HL-60 (cell line): ENCODE measurements at regions not wholly inside any gene's neighbourhood (a gene's known extent, or its start where the extent isn't known, plus 50 kb on each side); places are given as distances from the start of the nearest gene placed in this dataset.

ENCODE experiments used
- GABPA ChIP-seq: IDR thresholded peaks from 2 replicates; pipeline ENCODE4 v1.6.1; 2012; ENCODE audit warnings: low read depth
- POLR2AphosphoS5 ChIP-seq: IDR thresholded peaks from 2 replicates; pipeline ENCODE4 v1.6.1; 2012; ENCODE audit warnings: low read depth
- SPI1 ChIP-seq: IDR thresholded peaks from 2 replicates; pipeline ENCODE4 v1.6.1; 2012; ENCODE audit warnings: low read depth, mild to moderate bottlenecking, borderline replicate concordance
- TF ChIP-seq, protein P1 (sequence below): IDR thresholded peaks from one replicate; pipeline ENCODE4 v1.5.1; 2011; ENCODE audit warnings: low read length, control low read depth, inconsistent platforms; ENCODE audit not compliant: insufficient read depth
- TF ChIP-seq, protein P2 (sequence below): IDR thresholded peaks from 2 replicates; pipeline ENCODE4 v1.6.1; 2012; ENCODE audit warnings: low read depth; ENCODE audit not compliant: insufficient replicate concordance

DNA sequence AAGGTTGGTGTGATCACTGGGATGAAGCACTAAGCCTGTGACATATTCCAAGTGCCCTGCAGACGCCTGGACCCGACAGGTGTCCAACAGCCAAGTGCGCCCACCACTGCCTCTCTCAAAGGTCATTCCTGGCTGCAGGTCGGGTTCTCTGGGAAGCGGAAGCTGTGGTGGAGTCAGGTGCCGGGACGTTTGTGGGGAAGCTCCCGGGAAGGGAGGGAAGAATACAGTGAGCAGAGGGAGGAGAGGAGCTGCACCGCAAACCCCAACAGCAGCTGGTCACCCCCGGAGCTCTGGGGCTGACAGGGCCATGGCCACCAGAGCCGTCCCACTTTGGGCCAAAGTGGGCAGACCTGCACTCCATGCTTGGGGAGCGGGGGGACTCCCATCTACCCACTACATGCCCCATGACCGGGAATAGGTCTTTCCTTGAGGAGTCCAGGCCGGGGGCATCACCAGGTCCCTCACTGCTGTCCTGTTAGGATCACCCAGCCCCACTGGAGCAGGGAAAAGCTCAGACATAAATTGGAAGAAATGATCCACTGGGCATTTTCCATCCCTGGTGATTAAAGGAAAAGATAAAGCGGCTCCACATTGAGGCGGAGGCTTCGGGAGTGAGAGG, 84.5 kb upstream of the PPP2R2D start:
- TF ChIP-seq, protein P1, sequence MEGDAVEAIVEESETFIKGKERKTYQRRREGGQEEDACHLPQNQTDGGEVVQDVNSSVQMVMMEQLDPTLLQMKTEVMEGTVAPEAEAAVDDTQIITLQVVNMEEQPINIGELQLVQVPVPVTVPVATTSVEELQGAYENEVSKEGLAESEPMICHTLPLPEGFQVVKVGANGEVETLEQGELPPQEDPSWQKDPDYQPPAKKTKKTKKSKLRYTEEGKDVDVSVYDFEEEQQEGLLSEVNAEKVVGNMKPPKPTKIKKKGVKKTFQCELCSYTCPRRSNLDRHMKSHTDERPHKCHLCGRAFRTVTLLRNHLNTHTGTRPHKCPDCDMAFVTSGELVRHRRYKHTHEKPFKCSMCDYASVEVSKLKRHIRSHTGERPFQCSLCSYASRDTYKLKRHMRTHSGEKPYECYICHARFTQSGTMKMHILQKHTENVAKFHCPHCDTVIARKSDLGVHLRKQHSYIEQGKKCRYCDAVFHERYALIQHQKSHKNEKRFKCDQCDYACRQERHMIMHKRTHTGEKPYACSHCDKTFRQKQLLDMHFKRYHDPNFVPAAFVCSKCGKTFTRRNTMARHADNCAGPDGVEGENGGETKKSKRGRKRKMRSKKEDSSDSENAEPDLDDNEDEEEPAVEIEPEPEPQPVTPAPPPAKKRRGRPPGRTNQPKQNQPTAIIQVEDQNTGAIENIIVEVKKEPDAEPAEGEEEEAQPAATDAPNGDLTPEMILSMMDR: no peak
- TF ChIP-seq POLR2AphosphoS5 (no peak), GABPA (no peak), SPI1 (no peak)
- TF ChIP-seq, protein P2, sequence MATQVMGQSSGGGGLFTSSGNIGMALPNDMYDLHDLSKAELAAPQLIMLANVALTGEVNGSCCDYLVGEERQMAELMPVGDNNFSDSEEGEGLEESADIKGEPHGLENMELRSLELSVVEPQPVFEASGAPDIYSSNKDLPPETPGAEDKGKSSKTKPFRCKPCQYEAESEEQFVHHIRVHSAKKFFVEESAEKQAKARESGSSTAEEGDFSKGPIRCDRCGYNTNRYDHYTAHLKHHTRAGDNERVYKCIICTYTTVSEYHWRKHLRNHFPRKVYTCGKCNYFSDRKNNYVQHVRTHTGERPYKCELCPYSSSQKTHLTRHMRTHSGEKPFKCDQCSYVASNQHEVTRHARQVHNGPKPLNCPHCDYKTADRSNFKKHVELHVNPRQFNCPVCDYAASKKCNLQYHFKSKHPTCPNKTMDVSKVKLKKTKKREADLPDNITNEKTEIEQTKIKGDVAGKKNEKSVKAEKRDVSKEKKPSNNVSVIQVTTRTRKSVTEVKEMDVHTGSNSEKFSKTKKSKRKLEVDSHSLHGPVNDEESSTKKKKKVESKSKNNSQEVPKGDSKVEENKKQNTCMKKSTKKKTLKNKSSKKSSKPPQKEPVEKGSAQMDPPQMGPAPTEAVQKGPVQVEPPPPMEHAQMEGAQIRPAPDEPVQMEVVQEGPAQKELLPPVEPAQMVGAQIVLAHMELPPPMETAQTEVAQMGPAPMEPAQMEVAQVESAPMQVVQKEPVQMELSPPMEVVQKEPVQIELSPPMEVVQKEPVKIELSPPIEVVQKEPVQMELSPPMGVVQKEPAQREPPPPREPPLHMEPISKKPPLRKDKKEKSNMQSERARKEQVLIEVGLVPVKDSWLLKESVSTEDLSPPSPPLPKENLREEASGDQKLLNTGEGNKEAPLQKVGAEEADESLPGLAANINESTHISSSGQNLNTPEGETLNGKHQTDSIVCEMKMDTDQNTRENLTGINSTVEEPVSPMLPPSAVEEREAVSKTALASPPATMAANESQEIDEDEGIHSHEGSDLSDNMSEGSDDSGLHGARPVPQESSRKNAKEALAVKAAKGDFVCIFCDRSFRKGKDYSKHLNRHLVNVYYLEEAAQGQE: no peak
